ENCODE measurements at regions not wholly inside any gene's neighbourhood (a gene's known extent, or its start where the extent isn't known, plus 50 kb on each side); places are given as distances from the start of the nearest gene placed in this dataset.

GRCh38 chr10:79013406-79013987 lies 55.3 kb upstream of the ZMIZ1 start:
- no peak for DNase-seq

- no peak for DNase-seq
These were observed 54.0 kb upstream of the ZMIZ1 start for GRCh38 chr10:79014796-79015195.

- DNase-seq: no peak
These were observed 50.8 kb upstream of the ZMIZ1 start for GRCh38 chr10:79017882-79018520.

- DNase-seq: no peak
These were observed 50.2 kb upstream of the ZMIZ1 start for GRCh38 chr10:79018521-79019011.

Measured in activated naive CD4-positive, alpha-beta T cell treated with anti-CD3 and anti-CD28 coated beads, Interleukin-2, amount 50 U/mL, for 16 hours (primary cell).